PFSK-1 (cell line): ENCODE measurements at regions not wholly inside any gene's neighbourhood (a gene's known extent, or its start where the extent isn't known, plus 50 kb on each side); places are given as distances from the start of the nearest gene placed in this dataset.
A peak's percentile ranks its signal among the peaks of the same experiment; 100 is the strongest.

Experiments used
- FOXP2 ChIP-seq: optimal IDR thresholded peaks from 2 replicates; pipeline ENCODE3; 2011; ENCODE audit warnings: borderline replicate concordance, control low read depth, inconsistent platforms; ENCODE audit not compliant: insufficient read depth; ENCODE audit errors: extremely low read length, extremely low read depth
- POLR2AphosphoS5 ChIP-seq: IDR thresholded peaks from 2 replicates; pipeline ENCODE4 v1.6.1; 2012; ENCODE audit warnings: low read depth, mild to moderate bottlenecking, control low read depth, low read length, moderate library complexity
- SIN3A ChIP-seq: IDR thresholded peaks from 2 replicates; pipeline ENCODE4 v1.6.1; 2012; ENCODE audit warnings: mild to moderate bottlenecking, low read length, moderate library complexity, borderline replicate concordance; ENCODE audit not compliant: insufficient read depth
- TAF1 ChIP-seq: IDR thresholded peaks from 2 replicates; pipeline ENCODE4 v1.6.1; 2012; ENCODE audit warnings: low read length, control low read depth, borderline replicate concordance; ENCODE audit not compliant: insufficient read depth
- TF ChIP-seq, protein P1 (sequence below), 2 experiments: IDR thresholded peaks; 2 replicates each; pipeline versions ENCODE4 v1.6.1 to v1.8.0; 2011 to 2012; ENCODE audit warnings: low read depth in 2 of 2, low read length in 2 of 2, control low read depth in 1 of 2, inconsistent platforms in 1 of 2, mild to moderate bottlenecking in 1 of 2, moderate library complexity in 1 of 2; ENCODE audit not compliant: insufficient read depth in 1 of 2

DNA sequence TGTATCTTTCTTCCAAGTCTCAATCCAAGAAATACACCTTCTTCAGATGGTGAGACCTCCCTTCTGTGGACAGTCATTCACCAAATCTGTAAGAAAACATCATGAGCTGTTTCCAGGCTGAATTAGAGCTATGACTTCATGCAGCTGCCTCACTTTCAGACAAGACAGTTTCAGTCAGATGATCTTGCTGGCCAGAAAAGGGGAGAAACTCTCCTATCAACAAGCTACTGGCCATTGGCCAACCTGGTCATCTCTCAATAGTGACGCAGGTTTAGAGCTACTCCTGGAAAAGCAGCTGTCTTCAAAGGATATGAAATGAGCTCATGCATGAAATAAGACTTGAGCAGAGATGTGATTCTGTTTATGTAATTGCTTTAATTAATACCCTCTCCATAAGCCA is 69.6 kb upstream of the NDP start:
- TF ChIP-seq, protein P1, sequence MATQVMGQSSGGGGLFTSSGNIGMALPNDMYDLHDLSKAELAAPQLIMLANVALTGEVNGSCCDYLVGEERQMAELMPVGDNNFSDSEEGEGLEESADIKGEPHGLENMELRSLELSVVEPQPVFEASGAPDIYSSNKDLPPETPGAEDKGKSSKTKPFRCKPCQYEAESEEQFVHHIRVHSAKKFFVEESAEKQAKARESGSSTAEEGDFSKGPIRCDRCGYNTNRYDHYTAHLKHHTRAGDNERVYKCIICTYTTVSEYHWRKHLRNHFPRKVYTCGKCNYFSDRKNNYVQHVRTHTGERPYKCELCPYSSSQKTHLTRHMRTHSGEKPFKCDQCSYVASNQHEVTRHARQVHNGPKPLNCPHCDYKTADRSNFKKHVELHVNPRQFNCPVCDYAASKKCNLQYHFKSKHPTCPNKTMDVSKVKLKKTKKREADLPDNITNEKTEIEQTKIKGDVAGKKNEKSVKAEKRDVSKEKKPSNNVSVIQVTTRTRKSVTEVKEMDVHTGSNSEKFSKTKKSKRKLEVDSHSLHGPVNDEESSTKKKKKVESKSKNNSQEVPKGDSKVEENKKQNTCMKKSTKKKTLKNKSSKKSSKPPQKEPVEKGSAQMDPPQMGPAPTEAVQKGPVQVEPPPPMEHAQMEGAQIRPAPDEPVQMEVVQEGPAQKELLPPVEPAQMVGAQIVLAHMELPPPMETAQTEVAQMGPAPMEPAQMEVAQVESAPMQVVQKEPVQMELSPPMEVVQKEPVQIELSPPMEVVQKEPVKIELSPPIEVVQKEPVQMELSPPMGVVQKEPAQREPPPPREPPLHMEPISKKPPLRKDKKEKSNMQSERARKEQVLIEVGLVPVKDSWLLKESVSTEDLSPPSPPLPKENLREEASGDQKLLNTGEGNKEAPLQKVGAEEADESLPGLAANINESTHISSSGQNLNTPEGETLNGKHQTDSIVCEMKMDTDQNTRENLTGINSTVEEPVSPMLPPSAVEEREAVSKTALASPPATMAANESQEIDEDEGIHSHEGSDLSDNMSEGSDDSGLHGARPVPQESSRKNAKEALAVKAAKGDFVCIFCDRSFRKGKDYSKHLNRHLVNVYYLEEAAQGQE (IDR thresholded peaks at IDR 0.05; ENCODE audit: insufficient read depth in 1 of 2, low read depth in 2 of 2, low read length in 2 of 2) = no peak
- TF ChIP-seq POLR2AphosphoS5 (no peak), TAF1 (no peak), SIN3A (no peak), FOXP2 (peak; percentile 17)

DNA sequence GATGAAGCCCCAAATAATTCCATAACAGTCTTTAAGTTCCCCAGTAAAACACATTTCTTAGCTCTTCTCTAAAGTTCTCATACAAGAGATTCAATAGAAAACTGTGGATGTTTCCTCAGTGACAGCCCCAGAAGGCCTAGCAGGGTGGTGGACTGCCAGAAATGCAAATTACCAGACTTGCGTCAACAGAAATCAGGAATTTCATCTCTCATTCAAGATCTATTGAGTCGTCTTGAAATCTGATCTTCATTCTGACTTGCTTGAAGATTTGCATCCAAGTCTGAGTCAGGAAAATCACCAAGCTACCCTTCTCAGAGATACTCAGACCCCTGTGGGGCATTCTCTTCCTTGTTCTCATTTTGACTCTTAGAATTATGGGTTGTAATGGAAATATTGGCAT is 68.9 kb upstream of the NDP start:
- TF ChIP-seq TAF1 = no peak

DNA sequence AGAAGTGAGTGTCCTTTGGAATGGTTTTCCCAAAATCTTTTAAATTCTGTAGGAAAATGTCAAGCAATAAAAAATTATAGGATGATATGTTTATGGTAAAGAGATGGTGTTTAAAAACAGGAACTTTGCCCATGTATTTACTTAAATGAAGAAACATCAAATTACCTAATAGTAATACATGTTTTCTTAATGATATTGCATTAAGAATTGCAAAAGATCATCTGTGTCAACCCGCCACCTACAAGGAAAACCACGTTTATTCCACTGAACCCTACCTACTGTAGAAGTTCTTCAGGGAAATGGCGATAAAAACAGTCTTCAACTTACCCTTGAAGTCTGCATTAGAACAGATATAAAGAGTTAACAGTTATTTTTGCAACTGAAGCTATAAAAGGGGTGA is 67.2 kb upstream of the NDP start:
- TF ChIP-seq FOXP2 (no peak), POLR2AphosphoS5 (no peak)

DNA sequence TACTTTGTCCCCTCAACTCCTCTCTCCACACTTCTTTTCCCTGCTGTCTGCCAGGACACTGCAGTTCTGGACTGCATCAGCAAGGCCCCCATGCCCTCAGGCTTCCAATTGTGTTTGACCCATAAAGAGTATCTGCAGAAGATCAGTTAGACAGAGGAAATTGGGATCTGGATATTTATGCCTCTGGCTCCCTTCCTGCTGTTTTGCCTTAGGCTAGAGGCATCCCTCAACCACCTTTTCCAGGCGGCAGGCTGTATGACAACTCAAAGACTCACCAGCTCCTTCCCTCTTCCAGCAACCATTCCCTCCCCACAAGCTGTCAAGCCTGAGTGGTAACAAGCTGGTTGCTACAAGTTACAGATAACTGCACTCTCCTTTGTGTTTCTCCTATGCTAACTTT is 66.4 kb upstream of the NDP start:
- no peak for TF ChIP-seq SIN3A
- TF ChIP-seq FOXP2 = no peak
- TF ChIP-seq, protein P1 (IDR thresholded peaks at IDR 0.05; ENCODE audit: insufficient read depth in 1 of 2, low read depth in 2 of 2, low read length in 2 of 2) = no peak
- TF ChIP-seq TAF1 = no peak
- no peak for TF ChIP-seq POLR2AphosphoS5

DNA sequence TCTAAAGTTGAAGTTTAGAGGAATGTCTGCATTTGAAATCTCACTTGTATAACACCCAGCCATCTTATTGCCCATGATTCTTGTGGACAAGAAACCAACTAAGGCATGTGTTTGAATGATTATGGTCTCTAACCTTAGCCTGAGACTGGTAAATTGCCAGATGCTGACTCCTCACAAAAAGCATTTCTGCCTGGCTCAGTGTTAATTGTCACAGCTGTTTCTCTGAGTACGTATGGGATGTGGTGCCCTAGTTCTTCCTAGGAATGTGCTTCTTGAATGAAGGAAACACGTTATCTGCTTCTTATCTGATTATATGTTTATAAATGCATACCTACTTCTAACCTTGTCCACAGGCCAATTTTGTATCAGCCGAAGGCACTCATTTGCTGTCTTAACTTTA is 63.1 kb upstream of the NDP start:
- TF ChIP-seq TAF1 = no peak
- TF ChIP-seq FOXP2 = no peak
- no peak for TF ChIP-seq SIN3A
- TF ChIP-seq POLR2AphosphoS5 = no peak
- TF ChIP-seq, protein P1 (IDR thresholded peaks at IDR 0.05; ENCODE audit: insufficient read depth in 1 of 2, low read depth in 2 of 2, low read length in 2 of 2) = no peak

DNA sequence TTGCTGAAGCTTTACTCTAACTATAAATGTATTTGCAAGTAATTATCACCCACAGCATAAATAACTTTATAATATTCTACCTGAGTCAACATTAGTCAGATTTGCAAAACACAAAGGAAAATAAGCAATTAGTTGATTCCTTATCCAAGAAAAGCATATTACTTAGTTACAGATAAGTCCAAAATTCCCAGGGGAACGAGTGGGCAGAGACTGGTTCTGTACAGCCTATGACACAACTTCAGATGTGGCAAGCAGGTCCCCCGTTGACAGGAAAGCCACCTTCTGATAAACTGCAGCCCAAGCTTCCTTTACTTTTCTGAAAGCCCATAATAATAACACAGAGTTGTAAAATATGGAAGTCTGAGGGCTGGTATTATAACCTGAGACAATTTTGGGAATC is 62.4 kb upstream of the NDP start:
- TF ChIP-seq POLR2AphosphoS5 (no peak), TAF1 (no peak), SIN3A (no peak), FOXP2 (no peak)
- TF ChIP-seq, protein P1 (IDR thresholded peaks at IDR 0.05; ENCODE audit: insufficient read depth in 1 of 2, low read depth in 2 of 2, low read length in 2 of 2) = no peak
